OCI-LY3 (cell line): ENCODE measurements at regions not wholly inside any gene's neighbourhood (a gene's known extent, or its start where the extent isn't known, plus 50 kb on each side); places are given as distances from the start of the nearest gene placed in this dataset.

Experiments
- EZH2phosphoT487 ChIP-seq: fragments of 200-600 bp; shearing (Covaris generic); IDR thresholded peaks from 2 replicates; pipeline ENCODE4 v1.6.1; 2018; ENCODE audit warnings: antibody characterized with exemption, mixed run types, low read depth
- TF ChIP-seq, protein P1 (sequence below): fragments of 200-600, 300-600 bp; sonication (generic); IDR thresholded peaks from 2 replicates; pipeline ENCODE4 v1.5.1; 2014; ENCODE audit warnings: antibody characterized with exemption, low read length, low read depth

DNA sequence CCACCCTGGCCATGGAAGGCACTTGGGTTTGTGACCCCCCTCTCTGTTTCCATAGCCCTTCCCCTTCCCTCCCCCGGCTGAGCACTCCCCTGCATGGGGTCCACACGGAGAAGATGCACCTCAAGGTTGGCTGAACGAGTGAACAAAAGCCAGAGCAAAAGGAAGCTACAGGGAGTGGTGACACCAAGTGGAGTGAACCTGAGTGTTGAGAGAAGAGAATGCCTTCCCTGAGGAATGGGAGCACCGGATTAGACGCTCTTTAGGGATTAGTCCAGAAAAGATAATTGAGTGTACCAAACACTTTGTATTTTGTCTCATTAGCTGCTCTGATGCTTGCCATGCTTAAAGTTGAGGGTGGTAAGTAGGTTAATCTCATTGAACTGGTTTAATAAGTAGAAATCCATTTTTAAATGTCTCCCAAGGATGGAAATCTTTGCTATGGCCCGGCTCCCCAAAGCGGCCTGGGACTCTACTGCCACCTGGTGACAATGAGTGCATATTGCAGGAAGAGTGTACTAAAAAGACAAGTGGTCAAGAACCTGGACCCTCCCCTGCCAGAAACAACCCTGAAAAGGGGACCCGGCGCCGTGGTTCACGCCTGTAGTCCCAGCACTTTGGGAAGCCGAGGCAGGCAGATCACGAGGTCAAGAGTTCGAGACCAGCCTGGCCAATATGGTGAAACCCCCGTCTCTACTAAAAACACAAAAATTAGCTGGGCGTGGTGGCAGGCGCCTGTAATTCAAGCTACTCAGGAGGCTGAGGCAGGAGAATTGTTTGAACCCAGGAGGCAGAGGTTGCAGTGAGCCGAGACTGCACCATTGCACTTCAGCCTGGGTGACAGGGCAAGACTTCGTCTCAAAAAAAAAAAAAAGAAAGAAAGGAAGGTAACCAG lies 150.6 kb upstream of the ZC3H12A start:
- TF ChIP-seq, protein P1, sequence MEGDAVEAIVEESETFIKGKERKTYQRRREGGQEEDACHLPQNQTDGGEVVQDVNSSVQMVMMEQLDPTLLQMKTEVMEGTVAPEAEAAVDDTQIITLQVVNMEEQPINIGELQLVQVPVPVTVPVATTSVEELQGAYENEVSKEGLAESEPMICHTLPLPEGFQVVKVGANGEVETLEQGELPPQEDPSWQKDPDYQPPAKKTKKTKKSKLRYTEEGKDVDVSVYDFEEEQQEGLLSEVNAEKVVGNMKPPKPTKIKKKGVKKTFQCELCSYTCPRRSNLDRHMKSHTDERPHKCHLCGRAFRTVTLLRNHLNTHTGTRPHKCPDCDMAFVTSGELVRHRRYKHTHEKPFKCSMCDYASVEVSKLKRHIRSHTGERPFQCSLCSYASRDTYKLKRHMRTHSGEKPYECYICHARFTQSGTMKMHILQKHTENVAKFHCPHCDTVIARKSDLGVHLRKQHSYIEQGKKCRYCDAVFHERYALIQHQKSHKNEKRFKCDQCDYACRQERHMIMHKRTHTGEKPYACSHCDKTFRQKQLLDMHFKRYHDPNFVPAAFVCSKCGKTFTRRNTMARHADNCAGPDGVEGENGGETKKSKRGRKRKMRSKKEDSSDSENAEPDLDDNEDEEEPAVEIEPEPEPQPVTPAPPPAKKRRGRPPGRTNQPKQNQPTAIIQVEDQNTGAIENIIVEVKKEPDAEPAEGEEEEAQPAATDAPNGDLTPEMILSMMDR: peak; percentile 67
- no peak for TF ChIP-seq EZH2phosphoT487
